Astrocyte of the cerebellum (primary cell): ENCODE measurements at regions not wholly inside any gene's neighbourhood (a gene's known extent, or its start where the extent isn't known, plus 50 kb on each side); places are given as distances from the start of the nearest gene placed in this dataset.

Experiments used
- DNase-seq: peaks from one replicate; pipeline ENCODE4 v3.0.0-alpha.2; 2011; ENCODE audit warnings: low read depth
- H3K4me3 ChIP-seq: 2 replicates; pipeline ENCODE4 v1.5.1; 2011; ENCODE audit warnings: mild to moderate bottlenecking, low read depth, low read length, moderate library complexity
- in situ Hi-C: cut with HindIII; loops from 2 replicates; pipeline ENCODE4 v1.10.0; 2017; ENCODE audit warnings: low sequenced_read_pairs
- TF ChIP-seq, protein P1 (sequence below): IDR thresholded peaks from 2 replicates; pipeline ENCODE4 v1.5.1; 2012; ENCODE audit warnings: low read length, low read depth, moderate library complexity, mild to moderate bottlenecking; ENCODE audit errors: missing control alignments

- DNase-seq = no peak
- TF ChIP-seq, protein P1, sequence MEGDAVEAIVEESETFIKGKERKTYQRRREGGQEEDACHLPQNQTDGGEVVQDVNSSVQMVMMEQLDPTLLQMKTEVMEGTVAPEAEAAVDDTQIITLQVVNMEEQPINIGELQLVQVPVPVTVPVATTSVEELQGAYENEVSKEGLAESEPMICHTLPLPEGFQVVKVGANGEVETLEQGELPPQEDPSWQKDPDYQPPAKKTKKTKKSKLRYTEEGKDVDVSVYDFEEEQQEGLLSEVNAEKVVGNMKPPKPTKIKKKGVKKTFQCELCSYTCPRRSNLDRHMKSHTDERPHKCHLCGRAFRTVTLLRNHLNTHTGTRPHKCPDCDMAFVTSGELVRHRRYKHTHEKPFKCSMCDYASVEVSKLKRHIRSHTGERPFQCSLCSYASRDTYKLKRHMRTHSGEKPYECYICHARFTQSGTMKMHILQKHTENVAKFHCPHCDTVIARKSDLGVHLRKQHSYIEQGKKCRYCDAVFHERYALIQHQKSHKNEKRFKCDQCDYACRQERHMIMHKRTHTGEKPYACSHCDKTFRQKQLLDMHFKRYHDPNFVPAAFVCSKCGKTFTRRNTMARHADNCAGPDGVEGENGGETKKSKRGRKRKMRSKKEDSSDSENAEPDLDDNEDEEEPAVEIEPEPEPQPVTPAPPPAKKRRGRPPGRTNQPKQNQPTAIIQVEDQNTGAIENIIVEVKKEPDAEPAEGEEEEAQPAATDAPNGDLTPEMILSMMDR = no peak
- H3K4me3 ChIP-seq = no peak overlapping the region
- in situ Hi-C loops = no loop called here
Measured at GRCh38 chr3:18483226-18483625, 58.1 kb upstream of the SATB1 start.

GRCh38 chr3:18481946-18482548 lies 56.9 kb upstream of the SATB1 start:
- in situ Hi-C loops = no loop called here
- DNase-seq = no peak
- TF ChIP-seq, protein P1 = no peak
- no peak overlapping the region for H3K4me3 ChIP-seq

- in situ Hi-C loops = no loop called here
- TF ChIP-seq, protein P1 = no peak
Measured at GRCh38 chr3:18477620-18478019, 52.5 kb upstream of the SATB1 start.

More at GRCh38 chr3:18477620-18478019, 52.5 kb upstream of the SATB1 start:
- H3K4me3 ChIP-seq = no peak overlapping the region
- no peak for DNase-seq
